ENCODE measurements at regions not wholly inside any gene's neighbourhood (a gene's known extent, or its start where the extent isn't known, plus 50 kb on each side); places are given as distances from the start of the nearest gene placed in this dataset.
A peak's percentile ranks its signal among the peaks of the same experiment; 100 is the strongest.

DNA sequence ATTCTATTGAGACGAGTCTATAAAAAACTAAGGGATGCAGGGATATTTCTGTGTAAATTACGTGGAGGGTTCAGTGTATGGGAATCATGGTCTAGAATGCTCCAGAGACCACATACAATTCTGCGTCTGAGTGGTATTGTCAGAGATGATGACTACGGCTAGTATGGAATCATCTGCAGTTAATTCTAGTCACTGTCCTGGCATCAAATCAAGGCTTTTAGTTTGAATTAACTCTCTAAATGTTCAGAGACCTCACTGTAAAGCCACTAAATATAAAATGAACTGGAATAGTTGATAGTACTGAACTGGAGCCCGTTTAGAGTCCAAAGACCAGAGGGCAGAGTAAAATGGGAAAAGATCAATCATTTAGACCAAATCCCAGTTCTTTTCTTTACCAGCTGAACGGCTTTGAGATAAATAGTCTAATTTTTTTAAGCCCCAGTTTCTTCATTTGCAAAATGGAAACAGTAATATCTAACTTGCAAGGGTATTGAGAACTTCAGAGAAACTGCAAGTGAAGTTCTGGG, 599.8 kb downstream of the EBF1 start:
- no peak for DNase-seq
- Histone ChIP-seq H3K27me3 (ENCODE audit: control insufficient read depth in 3 of 3, insufficient read depth in 3 of 3, low read length in 2 of 3) (no peaks in the 10 kb centered on the region), H3K9ac (ENCODE audit: insufficient read depth in 1 of 2, low read length in 2 of 2) (no peak overlapping the region), H3K9me3 (ENCODE audit: control insufficient read depth in 4 of 4, insufficient read depth in 3 of 4, low read length in 3 of 4) (no peaks in the 10 kb centered on the region), H3K4me3 (no peak overlapping the region), H3K4me1 (ENCODE audit: control insufficient read depth in 5 of 5, insufficient read depth in 5 of 5, low read length in 5 of 5) (peaks cover 0 to 4% (median 0%) of the 10 kb centered on the region in 5 donors), H3K36me3 (ENCODE audit: control insufficient read depth in 4 of 4, insufficient read depth in 4 of 4, low read length in 4 of 4) (no peaks in the 10 kb centered on the region), H3K27ac (ENCODE audit: low read depth in 1 of 2, low read length in 1 of 2) (peak overlapping the region in 1 of 2 donors; percentile 21)
- TF ChIP-seq, protein P1, sequence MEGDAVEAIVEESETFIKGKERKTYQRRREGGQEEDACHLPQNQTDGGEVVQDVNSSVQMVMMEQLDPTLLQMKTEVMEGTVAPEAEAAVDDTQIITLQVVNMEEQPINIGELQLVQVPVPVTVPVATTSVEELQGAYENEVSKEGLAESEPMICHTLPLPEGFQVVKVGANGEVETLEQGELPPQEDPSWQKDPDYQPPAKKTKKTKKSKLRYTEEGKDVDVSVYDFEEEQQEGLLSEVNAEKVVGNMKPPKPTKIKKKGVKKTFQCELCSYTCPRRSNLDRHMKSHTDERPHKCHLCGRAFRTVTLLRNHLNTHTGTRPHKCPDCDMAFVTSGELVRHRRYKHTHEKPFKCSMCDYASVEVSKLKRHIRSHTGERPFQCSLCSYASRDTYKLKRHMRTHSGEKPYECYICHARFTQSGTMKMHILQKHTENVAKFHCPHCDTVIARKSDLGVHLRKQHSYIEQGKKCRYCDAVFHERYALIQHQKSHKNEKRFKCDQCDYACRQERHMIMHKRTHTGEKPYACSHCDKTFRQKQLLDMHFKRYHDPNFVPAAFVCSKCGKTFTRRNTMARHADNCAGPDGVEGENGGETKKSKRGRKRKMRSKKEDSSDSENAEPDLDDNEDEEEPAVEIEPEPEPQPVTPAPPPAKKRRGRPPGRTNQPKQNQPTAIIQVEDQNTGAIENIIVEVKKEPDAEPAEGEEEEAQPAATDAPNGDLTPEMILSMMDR (IDR thresholded peaks at IDR 0.05; ENCODE audit: control extremely low read depth, extremely low read depth), result no peak
- no peak for ATAC-seq (ENCODE audit: insufficient read depth, low FRiP score)
- 80 to 92% methylated on average over 6 of the region's 6 CpGs for WGBS, 2 donors

GRCh38 chr5:158499075-158499891, 600.4 kb downstream of the EBF1 start:
- H3K4me1 ChIP-seq (ENCODE audit: control insufficient read depth in 5 of 5, insufficient read depth in 5 of 5, low read length in 5 of 5), result peaks cover 0 to 4% (median 0%) of the 10 kb centered on the region in 5 donors
- no peaks in the 10 kb centered on the region for H3K36me3 ChIP-seq (ENCODE audit: control insufficient read depth in 4 of 4, insufficient read depth in 4 of 4, low read length in 4 of 4)
- 75 to 85% methylated on average over 10 of the region's 10 CpGs for WGBS, 2 donors
- TF ChIP-seq, protein P1 (IDR thresholded peaks at IDR 0.05; ENCODE audit: control extremely low read depth, extremely low read depth), result no peak
- H3K9me3 ChIP-seq (ENCODE audit: control insufficient read depth in 4 of 4, insufficient read depth in 3 of 4, low read length in 3 of 4), result no peaks in the 10 kb centered on the region
- DNase-seq (no peak), ATAC-seq (ENCODE audit: insufficient read depth, low FRiP score) (no peak)
- H3K4me3 ChIP-seq, result no peak overlapping the region
- peak overlapping the region in 1 of 2 donors; percentile 21 for H3K27ac ChIP-seq (ENCODE audit: low read depth in 1 of 2, low read length in 1 of 2)
- no peaks in the 10 kb centered on the region for H3K27me3 ChIP-seq (ENCODE audit: control insufficient read depth in 3 of 3, insufficient read depth in 3 of 3, low read length in 2 of 3)
- no peak overlapping the region for H3K9ac ChIP-seq (ENCODE audit: insufficient read depth in 1 of 2, low read length in 2 of 2)

GRCh38 chr5:158496624-158497023, 603.1 kb downstream of the EBF1 start:
- ATAC-seq (ENCODE audit: insufficient read depth, low FRiP score), result no peak
- Histone ChIP-seq H3K4me1 (ENCODE audit: control insufficient read depth in 5 of 5, insufficient read depth in 5 of 5, low read length in 5 of 5) (peaks cover 0 to 4% (median 0%) of the 10 kb centered on the region in 5 donors), H3K36me3 (ENCODE audit: control insufficient read depth in 4 of 4, insufficient read depth in 4 of 4, low read length in 4 of 4) (no peaks in the 10 kb centered on the region), H3K27ac (ENCODE audit: low read depth in 1 of 2, low read length in 1 of 2) (no peak overlapping the region), H3K9ac (ENCODE audit: insufficient read depth in 1 of 2, low read length in 2 of 2) (no peak overlapping the region), H3K9me3 (ENCODE audit: control insufficient read depth in 4 of 4, insufficient read depth in 3 of 4, low read length in 3 of 4) (no peaks in the 10 kb centered on the region), H3K27me3 (ENCODE audit: control insufficient read depth in 3 of 3, insufficient read depth in 3 of 3, low read length in 2 of 3) (no peaks in the 10 kb centered on the region), H3K4me3 (no peak overlapping the region)
- no peak for DNase-seq
- WGBS, 2 donors, result 80 to 82% methylated on average over 3 of the region's 3 CpGs
- TF ChIP-seq, protein P1 (IDR thresholded peaks at IDR 0.05; ENCODE audit: control extremely low read depth, extremely low read depth), result no peak

Measured in lung (tissue), 11 donors.